Endothelial cell of umbilical vein (primary cell): ENCODE measurements at regions not wholly inside any gene's neighbourhood (a gene's known extent, or its start where the extent isn't known, plus 50 kb on each side); places are given as distances from the start of the nearest gene placed in this dataset.
"Not testable (repeated sequence)": the region's sequence is repeated elsewhere in the genome, so short reads cannot be mapped to it uniquely, and the experiment has no call there.

ENCODE experiments used
- BruUV-seq: library from RNA; stranded (reverse); fragments of 400-500 nt; replicated peaks from 2 replicates; lab custom pipeline; 2021; lab: Mats Ljungman, UMichigan
- CTCF ChIA-PET: fragments of 300-600, 350-600 bp; sonication (Branson Sonifier 250); formaldehyde crosslinking; loops from one replicate; lab custom pipeline; 2021; ENCODE audit warnings: antibody characterized with exemption, inconsistent platforms; lab: Charles Lee
- POLR2A ChIA-PET: fragments of 300-600, 350-600 bp; sonication (Branson Sonifier 250); formaldehyde crosslinking; loops from one replicate; lab custom pipeline; 2021; ENCODE audit warnings: antibody characterized with exemption, inconsistent platforms; lab: Charles Lee
- DNase-seq: peaks from one replicate; pipeline ENCODE4 v3.0.0-alpha.2; 2011; ENCODE audit warnings: low read depth, low spot score
- FAIRE-seq: peaks from 2 replicates; lab custom pipeline; 2011; peaks lifted over from hg19 to GRCh38; lab: Jason Lieb, UNC
- H2AFZ ChIP-seq: 2 replicates; pipeline ENCODE4 v1.6.0; 2012; ENCODE audit warnings: low read depth, low read length, control low read depth, inconsistent platforms
- H3K27ac ChIP-seq: 2 replicates; pipeline ENCODE4 v1.5.1; 2011; ENCODE audit warnings: low read depth, mild to moderate bottlenecking, control low read depth, low read length, moderate library complexity; ENCODE audit not compliant: insufficient read depth
- H3K27me3 ChIP-seq, 2 experiments: 2 replicates each; pipeline versions ENCODE4 v1.6.0 to v1.6.1; 2011; ENCODE audit warnings: low read length in 2 of 2, mixed read lengths in 1 of 2; ENCODE audit not compliant: control insufficient read depth in 2 of 2, insufficient read depth in 2 of 2
- H3K36me3 ChIP-seq, 2 experiments: 2 replicates in 1 of 2; 3 replicates in 1 of 2; pipeline ENCODE4 v1.5.1; 2011; ENCODE audit warnings: low read length in 2 of 2, mild to moderate bottlenecking in 1 of 2, moderate library complexity in 1 of 2; ENCODE audit not compliant: control insufficient read depth in 2 of 2, insufficient read depth in 2 of 2; ENCODE audit errors: extremely low read depth in 1 of 2
- H3K4me1 ChIP-seq: 3 replicates; pipeline ENCODE4 v1.5.1; 2011; ENCODE audit warnings: mild to moderate bottlenecking, low read length; ENCODE audit not compliant: control insufficient read depth, insufficient read depth; ENCODE audit errors: extremely low read depth
- H3K4me2 ChIP-seq: 2 replicates; pipeline ENCODE4 v1.6.1; 2011; ENCODE audit warnings: low read length, control low read depth, mixed read lengths; ENCODE audit not compliant: insufficient read depth
- H3K4me3 ChIP-seq, 3 experiments: fragments of 200-600 bp in 1 of 3; sonication (generic), shearing (Covaris generic) in 1 of 3; replicated peaks in 1 of 3; 2 replicates each; pipeline ENCODE4 v1.5.1; 2011 to 2016; ENCODE audit warnings: control low read depth in 3 of 3, low read length in 3 of 3, mild to moderate bottlenecking in 2 of 3, inconsistent platforms in 1 of 3, low read depth in 1 of 3, moderate library complexity in 1 of 3; ENCODE audit not compliant: insufficient read depth in 1 of 3
- H3K79me2 ChIP-seq: 2 replicates; pipeline ENCODE4 v1.6.0; 2012; ENCODE audit warnings: low read length, inconsistent platforms; ENCODE audit not compliant: control insufficient read depth, insufficient read depth
- H3K9ac ChIP-seq: replicated peaks from 2 replicates; pipeline ENCODE3; 2011; ENCODE audit warnings: low read length, control low read depth; ENCODE audit not compliant: insufficient read depth; ENCODE audit errors: extremely low read depth
- H3K9me1 ChIP-seq: replicated peaks from 3 replicates; pipeline ENCODE4 v1.6.0; 2011; ENCODE audit warnings: mild to moderate bottlenecking, low read length; ENCODE audit not compliant: control insufficient read depth, insufficient read depth; ENCODE audit errors: extremely low read depth
- H3K9me3 ChIP-seq: replicated peaks from 2 replicates; pipeline ENCODE4 v1.5.1; 2012; ENCODE audit warnings: low read length, inconsistent platforms; ENCODE audit not compliant: control insufficient read depth, insufficient read depth
- H4K20me1 ChIP-seq: replicated peaks from 2 replicates; pipeline ENCODE3; 2011; ENCODE audit warnings: mild to moderate bottlenecking, low read length; ENCODE audit not compliant: control insufficient read depth, insufficient read depth; ENCODE audit errors: extremely low read depth
- EZH2 ChIP-seq: IDR thresholded peaks from 2 replicates; pipeline ENCODE4 v1.6.1; 2012; ENCODE audit warnings: borderline replicate concordance, low read depth, mild to moderate bottlenecking, moderate library complexity, low read length, inconsistent platforms; ENCODE audit not compliant: severe bottlenecking
- FOS ChIP-seq: IDR thresholded peaks from 2 replicates; pipeline ENCODE4 v1.6.1; 2011; ENCODE audit warnings: mild to moderate bottlenecking, low read length, moderate library complexity, borderline replicate concordance; ENCODE audit not compliant: insufficient read depth
- GATA2 ChIP-seq: IDR thresholded peaks from 2 replicates; pipeline ENCODE4 v1.7.0; 2011; ENCODE audit warnings: low read depth, mild to moderate bottlenecking, moderate library complexity, mixed read lengths, low read length; ENCODE audit not compliant: insufficient read length, insufficient read depth
- JUN ChIP-seq: IDR thresholded peaks from 2 replicates; pipeline ENCODE4 v1.6.1; 2011; ENCODE audit warnings: borderline replicate concordance, low read depth; ENCODE audit not compliant: insufficient read length, insufficient read depth
- MYC ChIP-seq: IDR thresholded peaks from one replicate; pipeline ENCODE4 v1.6.1; 2011; ENCODE audit warnings: mild to moderate bottlenecking, low read depth, low read length
- POLR2A ChIP-seq: IDR thresholded peaks from 2 replicates; pipeline ENCODE4 v1.6.1; 2012; ENCODE audit warnings: low read depth, mild to moderate bottlenecking, control low read depth, low read length
- POLR2AphosphoS5 ChIP-seq: IDR thresholded peaks from 2 replicates; pipeline ENCODE4 v1.6.1; 2012; ENCODE audit warnings: low read depth, mild to moderate bottlenecking, control low read depth, low read length, moderate library complexity; ENCODE audit not compliant: insufficient read depth
- dilution Hi-C: fragments of 300-500 bp; cut with MboI; formaldehyde crosslinking; loops from one replicate; pipeline ENCODE4 v1.15.0; 2019; ENCODE audit warnings: low sequenced_read_pairs; ENCODE audit not compliant: extremely low pct_ligation_motif_present
- intact Hi-C: fragments of 100-400 bp; cut with micrococcal nuclease; formaldehyde crosslinking; loops from one replicate; pipeline ENCODE4 v1.10.0; 2022
- TF ChIP-seq, protein P1 (sequence below): IDR thresholded peaks from 2 replicates; pipeline ENCODE4 v1.6.1; 2011; ENCODE audit not compliant: insufficient read depth, insufficient read length
- TF ChIP-seq, protein P2 (sequence below), 2 donors: IDR thresholded peaks; 1 replicate in 1 of 2; 2 replicates in 1 of 2; pipeline ENCODE4 v1.5.1; 2011; ENCODE audit warnings: low read length in 2 of 2, mild to moderate bottlenecking in 2 of 2, moderate library complexity in 2 of 2, control low read depth in 1 of 2, inconsistent platforms in 1 of 2, low read depth in 1 of 2; ENCODE audit not compliant: insufficient read depth in 1 of 2; ENCODE audit errors: extremely low read depth in 1 of 2

DNA sequence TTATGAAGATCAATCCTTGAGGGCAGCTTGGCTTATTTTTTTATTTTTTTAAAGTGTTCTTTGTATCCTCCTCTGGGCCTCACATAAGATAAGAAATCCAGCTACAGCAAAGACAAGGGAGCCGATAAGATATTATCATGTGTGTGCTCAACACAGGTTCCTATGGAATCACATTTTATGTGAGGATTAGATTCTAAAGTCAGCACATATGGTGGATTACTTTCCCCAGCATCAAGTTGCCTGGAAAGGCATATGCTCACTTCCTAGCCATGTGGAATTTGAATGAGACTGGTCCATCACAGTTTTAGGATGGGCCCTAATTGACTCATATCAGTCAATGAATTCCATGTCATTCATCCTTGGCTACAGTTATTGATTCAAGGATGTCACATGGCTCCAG lies 456.9 kb upstream of the LRRC7 start:
- Histone ChIP-seq H3K79me2 (no peaks in the 10 kb centered on the region), H4K20me1 (no peaks in the 10 kb centered on the region), H3K4me2 (no peak overlapping the region), H3K4me3 (no peak overlapping the region), H3K9ac (no peak overlapping the region), H3K27ac (no peak overlapping the region), H3K36me3 (no peaks in the 10 kb centered on the region), H3K4me1 (no peaks in the 10 kb centered on the region), H3K9me3 (no peaks in the 10 kb centered on the region), H3K9me1 (no peaks in the 10 kb centered on the region), H3K27me3 (no peaks in the 10 kb centered on the region), H2AFZ (no peak overlapping the region)
- dilution Hi-C loops, result no loop called here
- ChIA-PET POLR2A (no interaction called here), CTCF (no interaction called here)
- BruUV-seq, result no TSS peak
- intact Hi-C loops, result no loop called here
- FAIRE-seq (no peak), DNase-seq (no peak)
- TF ChIP-seq EZH2, result no peak
- TF ChIP-seq POLR2A, result no peak
- TF ChIP-seq FOS, result no peak
- TF ChIP-seq GATA2, result no peak
- TF ChIP-seq POLR2AphosphoS5, result no peak
- TF ChIP-seq, protein P1, sequence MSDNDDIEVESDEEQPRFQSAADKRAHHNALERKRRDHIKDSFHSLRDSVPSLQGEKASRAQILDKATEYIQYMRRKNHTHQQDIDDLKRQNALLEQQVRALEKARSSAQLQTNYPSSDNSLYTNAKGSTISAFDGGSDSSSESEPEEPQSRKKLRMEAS, result no peak
- no peak for TF ChIP-seq JUN
- no peak for TF ChIP-seq MYC
- TF ChIP-seq, protein P2, sequence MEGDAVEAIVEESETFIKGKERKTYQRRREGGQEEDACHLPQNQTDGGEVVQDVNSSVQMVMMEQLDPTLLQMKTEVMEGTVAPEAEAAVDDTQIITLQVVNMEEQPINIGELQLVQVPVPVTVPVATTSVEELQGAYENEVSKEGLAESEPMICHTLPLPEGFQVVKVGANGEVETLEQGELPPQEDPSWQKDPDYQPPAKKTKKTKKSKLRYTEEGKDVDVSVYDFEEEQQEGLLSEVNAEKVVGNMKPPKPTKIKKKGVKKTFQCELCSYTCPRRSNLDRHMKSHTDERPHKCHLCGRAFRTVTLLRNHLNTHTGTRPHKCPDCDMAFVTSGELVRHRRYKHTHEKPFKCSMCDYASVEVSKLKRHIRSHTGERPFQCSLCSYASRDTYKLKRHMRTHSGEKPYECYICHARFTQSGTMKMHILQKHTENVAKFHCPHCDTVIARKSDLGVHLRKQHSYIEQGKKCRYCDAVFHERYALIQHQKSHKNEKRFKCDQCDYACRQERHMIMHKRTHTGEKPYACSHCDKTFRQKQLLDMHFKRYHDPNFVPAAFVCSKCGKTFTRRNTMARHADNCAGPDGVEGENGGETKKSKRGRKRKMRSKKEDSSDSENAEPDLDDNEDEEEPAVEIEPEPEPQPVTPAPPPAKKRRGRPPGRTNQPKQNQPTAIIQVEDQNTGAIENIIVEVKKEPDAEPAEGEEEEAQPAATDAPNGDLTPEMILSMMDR (IDR thresholded peaks at IDR 0.05; ENCODE audit: extremely low read depth in 1 of 2, insufficient read depth in 1 of 2, low read depth in 1 of 2, low read length in 2 of 2), result no peak

DNA sequence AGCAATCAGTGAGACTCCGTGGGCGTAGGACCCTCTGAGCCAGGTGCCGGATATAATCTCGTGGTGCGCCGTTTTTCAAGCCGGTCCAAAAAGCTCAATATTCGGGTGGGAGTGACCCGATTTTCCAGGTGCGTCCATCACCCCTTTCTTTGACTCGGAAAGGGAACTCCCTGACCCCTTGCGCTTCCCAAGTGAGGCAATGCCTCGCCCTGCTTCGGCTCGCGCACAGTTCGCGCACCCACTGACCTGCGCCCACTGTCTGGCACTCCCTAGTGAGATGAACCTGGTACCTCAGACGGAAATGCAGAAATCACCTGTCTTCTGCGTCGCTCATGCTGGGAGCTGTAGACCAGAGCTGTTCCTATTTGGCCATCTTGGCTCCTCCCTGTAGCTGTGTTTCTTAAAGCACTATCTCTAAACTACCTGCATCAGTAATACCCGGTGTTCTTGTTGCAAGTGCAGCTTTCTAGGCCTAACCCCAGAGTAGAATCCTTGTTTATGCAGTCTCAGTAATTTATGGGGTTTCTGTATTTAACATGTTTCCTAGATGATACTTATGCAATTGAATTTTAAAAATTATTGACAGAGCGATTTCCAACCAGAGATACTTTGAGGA lies 447.5 kb upstream of the LRRC7 start:
- dilution Hi-C loops, H3K27me3 ChIP-seq, H3K27ac ChIP-seq, FAIRE-seq, intact Hi-C loops, H4K20me1 ChIP-seq, DNase-seq, H2AFZ ChIP-seq, BruUV-seq, H3K4me3 ChIP-seq, H3K9me3 ChIP-seq, H3K79me2 ChIP-seq, H3K36me3 ChIP-seq, H3K4me1 ChIP-seq, H3K9ac ChIP-seq, H3K4me2 ChIP-seq, POLR2A ChIA-PET, CTCF ChIA-PET, H3K9me1 ChIP-seq: not testable (repeated sequence)
